NCI-H345 treated with DMSO at 0.1 percent for 48 hours (cell line): ENCODE measurements at regions not wholly inside any gene's neighbourhood (a gene's known extent, or its start where the extent isn't known, plus 50 kb on each side); places are given as distances from the start of the nearest gene placed in this dataset.
A peak's percentile ranks its signal among the peaks of the same experiment; 100 is the strongest.
"Not testable (repeated sequence)": the region's sequence is repeated elsewhere in the genome, so short reads cannot be mapped to it uniquely, and the experiment has no call there.

Experiments used
- DNase-seq: peaks from one replicate; lab custom pipeline; 2025; ENCODE audit not compliant: unreplicated experiment; lab: John Stamatoyannopoulos, UW

- DNase-seq, result not testable (repeated sequence)
Observed at GRCh38 chr5:124103056-124103455, 591.1 kb downstream of the CSNK1G3 start.

GRCh38 chr5:124102486-124102885 is 590.5 kb downstream of the CSNK1G3 start:
- no peak for DNase-seq

DNA sequence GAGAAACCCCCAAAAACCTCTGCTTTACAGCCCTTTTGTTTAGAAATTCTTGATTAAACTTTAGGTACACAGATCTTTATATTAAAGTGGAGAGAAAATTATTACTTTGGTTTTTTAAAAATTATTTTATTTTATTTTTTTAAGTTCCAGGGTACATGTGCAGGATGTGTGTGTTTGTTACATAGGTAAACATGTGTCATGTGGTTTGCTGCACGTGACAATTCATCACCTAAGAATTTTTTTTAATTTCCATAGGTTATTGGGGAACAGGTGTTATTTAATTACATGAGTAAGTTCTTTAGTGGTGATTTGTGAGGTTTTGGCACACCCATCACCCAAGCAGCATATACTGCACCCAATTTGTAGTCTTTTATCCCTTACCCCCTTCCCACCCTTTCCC is 581.7 kb downstream of the CSNK1G3 start:
- no peak for DNase-seq

DNA sequence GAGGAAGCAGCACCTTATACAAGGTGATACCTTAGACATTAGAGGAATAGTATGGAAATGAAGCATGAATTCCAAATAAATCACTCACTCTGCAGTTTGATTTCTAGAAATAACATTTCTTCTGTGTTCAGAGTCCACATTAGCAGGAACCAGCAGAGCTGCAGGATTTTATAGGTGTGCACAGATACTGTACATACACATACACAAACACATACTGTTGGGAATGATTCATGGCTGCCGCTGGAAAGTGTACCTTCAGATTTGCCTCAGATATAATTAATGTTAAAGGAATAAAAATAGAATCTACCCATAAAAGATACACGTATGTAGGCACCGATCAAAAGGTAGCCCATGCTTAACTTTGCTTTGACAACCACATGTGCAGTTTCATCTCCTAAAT is 578.1 kb downstream of the CSNK1G3 start:
- DNase-seq, result no peak

DNA sequence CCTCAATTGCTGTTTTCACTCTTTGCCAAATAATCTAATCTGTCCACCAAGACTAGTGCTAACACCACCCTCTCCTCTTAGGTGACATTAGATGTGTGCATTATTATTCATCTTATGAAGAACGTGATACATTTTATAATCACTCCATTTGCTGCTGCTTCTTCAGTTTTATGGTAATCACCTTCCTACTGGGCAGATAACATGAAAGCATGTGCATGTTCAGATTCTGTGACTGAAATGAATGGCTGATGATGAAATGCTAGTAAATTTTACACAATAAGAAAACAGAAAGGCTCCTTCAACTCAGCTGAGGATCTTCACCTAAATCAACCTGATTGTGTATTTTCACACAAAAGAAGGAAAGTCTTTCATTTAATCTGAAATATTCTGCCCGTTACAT is 577.6 kb downstream of the CSNK1G3 start:
- DNase-seq, result no peak

DNA sequence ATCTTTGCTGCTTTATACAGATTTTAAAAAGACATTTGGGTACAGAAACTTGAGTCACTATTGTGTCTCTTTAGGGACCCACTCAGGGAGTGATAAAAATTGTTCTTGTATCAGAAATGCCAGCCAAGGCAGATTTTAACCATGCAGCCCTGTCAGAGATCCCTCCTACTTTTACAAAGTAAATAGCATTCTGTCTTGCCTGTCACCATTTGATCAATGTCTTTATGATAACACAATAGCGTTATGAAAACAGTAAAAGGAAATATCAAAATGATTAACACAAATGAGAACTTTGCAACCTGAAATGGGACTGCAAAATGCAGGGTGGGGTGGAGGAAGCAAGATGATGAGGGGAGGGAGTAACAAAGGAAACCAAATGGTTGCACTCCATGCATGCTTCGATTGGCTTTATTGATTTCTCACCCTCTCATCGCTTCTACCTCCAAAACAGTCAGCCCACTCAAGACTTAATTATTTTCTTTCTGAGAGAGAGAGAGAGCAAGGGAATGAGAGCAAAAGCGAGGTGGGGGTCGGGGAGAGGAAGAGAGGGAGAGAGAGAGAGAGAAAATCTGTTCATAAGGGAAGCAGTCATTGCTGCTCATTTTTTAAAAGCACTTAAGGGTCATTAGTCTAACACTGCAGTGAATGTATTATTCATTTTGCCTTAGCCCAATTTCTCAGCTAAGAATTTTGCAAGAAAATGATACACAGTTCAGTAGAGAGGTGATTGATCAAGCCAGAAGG is 576.5 kb downstream of the CSNK1G3 start:
- no peak for DNase-seq

DNA sequence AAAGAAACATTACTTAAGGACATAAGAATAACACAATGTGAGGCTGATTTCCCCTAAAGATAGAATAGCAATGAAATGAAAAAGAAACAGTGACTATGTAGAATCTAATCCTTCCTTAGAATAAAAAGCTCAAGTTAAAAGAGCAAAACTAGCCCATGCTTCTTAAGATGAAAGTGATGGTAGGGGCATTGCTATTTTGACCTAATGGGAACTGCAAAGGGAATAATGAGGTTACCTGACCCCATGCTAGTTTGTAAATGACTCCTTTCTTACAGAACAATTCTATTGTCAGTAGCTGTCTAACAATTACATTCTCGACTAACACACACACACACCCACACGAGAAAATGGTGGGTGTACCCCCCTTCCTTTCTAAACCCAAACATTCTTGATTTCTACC is 575.8 kb downstream of the CSNK1G3 start:
- DNase-seq, result no peak

DNA sequence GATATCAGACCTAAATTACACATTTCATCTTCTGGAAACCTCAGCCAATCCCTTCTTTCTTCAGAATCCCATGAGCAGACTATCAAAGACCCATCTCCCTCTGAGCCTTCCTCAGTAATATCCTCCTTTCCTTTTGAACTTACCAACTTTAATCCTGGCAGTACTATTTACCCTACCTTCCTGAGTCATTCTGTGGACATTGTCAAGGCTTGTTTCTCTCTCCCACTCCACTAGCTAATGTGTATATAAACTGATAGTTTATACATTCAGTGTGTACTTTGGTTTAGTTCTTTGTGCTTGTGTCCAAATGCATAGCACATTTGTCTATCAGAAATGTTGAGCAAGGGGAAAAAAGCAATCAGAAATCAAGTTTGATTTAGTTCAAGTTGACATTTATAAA is 568.3 kb downstream of the CSNK1G3 start:
- DNase-seq, result no peak

DNA sequence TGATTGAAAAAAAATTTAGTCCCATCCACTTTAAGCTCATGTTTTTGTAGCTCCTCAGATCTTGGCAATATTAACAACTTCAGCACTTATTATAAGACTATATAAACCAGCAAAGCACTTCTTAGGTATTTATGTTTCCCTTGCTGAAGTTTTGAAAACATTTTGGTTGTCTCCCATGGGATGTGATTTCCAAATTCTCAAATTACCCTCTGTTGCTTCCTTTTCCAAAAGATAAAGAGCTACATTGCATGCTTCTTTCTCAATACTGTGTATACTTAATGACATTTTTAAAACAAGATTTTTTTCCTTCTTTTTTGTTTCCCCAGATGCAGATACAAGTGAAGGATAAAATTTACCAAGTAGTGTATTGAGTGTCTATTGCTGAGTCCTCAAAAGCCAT is 567.1 kb downstream of the CSNK1G3 start:
- no peak for DNase-seq

- no peak for DNase-seq
Observed at GRCh38 chr5:124074500-124074899, 562.5 kb downstream of the CSNK1G3 start.

DNA sequence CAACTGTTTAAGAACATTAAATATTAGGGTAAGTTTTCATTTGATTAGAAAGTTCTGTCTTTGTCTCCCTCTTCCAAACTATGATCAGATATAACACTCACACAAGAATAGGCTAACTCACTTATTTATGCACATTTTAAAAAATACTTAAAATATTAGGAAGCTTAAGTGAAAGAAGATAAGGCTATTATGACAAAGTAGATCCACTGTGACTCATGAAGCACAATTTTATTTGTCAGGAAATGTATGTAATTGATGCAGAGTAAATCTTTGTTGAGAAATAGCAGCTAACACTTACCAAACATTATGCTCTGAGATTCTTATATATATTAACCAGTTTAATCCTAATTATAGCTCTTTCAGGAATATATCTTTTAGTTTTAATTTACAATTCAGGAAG is 560.6 kb downstream of the CSNK1G3 start:
- DNase-seq, result no peak

DNA sequence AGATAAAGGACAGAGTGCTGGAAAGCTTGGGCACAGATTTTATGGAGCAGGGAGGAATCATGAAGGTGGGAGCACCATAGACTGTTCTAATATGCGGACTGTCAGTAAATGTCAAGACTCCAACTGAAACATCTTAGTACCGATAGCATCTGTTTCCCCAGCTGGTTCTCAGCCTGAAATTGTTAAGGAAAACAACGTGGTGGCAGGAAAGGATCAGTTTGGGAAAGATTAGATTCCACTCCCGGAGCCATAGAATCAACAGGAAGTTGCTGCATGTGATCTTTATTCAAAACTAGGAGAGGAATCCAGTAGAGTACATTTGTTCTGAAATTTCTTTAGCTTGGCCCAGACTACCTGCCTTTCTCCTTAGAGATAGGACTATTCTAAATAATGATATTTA is 559.1 kb downstream of the CSNK1G3 start:
- no peak for DNase-seq

DNA sequence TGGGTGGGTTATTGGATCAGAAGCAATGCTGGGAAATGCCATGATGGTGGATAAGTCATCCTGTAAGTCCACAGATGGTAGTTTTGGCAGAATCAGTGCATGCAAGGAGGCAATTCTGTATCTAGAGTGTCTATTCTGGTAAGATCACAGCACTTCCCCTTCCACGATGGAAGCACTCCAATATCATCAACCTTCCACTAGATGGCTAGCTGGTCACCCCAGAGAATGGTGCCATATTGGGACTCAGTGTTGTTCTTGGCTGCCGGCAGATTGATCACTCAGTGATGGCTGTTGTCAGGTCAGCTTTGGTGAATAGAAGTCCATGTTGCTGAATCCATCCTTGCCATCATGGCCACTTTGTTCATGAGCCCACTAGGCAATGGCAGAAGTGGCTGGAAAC is 553.5 kb downstream of the CSNK1G3 start:
- DNase-seq, result no peak

GRCh38 chr5:124064956-124065355 is 553.0 kb downstream of the CSNK1G3 start:
- no peak for DNase-seq

DNA sequence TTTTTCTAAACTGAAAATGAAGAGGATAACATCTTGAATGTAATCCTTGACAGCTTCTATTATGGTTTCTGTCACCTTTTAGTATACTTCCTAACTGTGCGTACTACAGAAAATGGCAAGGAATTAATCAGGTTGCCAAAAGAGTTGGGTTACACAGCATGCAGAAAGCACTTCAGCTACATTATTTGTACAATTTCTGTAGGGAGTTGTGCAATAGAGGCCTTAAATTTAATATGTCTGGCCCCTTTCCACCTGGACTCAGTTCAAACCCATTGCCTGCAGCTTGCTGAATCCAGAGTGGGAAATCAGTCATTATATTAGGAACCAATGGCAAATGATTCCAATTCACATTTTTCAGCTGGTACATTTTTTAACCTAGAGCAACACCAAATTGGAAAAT is 549.7 kb downstream of the CSNK1G3 start:
- peak; percentile 8 for DNase-seq

DNA sequence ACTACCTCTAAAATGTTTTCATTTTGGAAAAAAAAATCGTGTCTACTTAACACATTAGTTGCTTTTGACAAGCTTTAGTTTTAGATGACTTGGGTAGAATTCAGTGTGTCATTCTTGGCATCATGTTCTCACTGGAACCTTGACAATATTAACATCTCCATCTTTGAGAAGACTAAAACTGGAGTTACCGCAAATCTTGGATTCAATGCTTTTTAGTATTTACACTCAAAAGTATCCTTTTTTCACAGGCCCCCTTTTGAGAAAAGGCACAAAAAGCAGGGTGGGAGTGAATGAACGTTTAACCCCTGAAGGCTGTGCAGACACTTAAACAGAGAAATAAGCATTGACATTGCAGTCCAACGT is 549.1 kb downstream of the CSNK1G3 start:
- DNase-seq, result no peak

GRCh38 chr5:124060413-124061067 is 548.6 kb downstream of the CSNK1G3 start:
- DNase-seq, result no peak

- no peak for DNase-seq
Observed at GRCh38 chr5:124060011-124060410, 548.0 kb downstream of the CSNK1G3 start.

GRCh38 chr5:124059200-124059599 is 547.2 kb downstream of the CSNK1G3 start:
- DNase-seq, result no peak

- no peak for DNase-seq
Observed at GRCh38 chr5:124057724-124058231, 545.8 kb downstream of the CSNK1G3 start.

- DNase-seq, result peak; percentile 62
Observed at GRCh38 chr5:124056991-124057723, 545.2 kb downstream of the CSNK1G3 start.
